Activated T-cell treated with anti-CD3 and anti-CD28 coated beads, Interleukin-2, amount 50 U/mL, for 48 hours (primary cell): ENCODE measurements at regions not wholly inside any gene's neighbourhood (a gene's known extent, or its start where the extent isn't known, plus 50 kb on each side); places are given as distances from the start of the nearest gene placed in this dataset.

Source experiments
- DNase-seq, 2 experiments: peaks; one replicate each; pipeline ENCODE4 v3.0.0-alpha.2; 2020

DNA sequence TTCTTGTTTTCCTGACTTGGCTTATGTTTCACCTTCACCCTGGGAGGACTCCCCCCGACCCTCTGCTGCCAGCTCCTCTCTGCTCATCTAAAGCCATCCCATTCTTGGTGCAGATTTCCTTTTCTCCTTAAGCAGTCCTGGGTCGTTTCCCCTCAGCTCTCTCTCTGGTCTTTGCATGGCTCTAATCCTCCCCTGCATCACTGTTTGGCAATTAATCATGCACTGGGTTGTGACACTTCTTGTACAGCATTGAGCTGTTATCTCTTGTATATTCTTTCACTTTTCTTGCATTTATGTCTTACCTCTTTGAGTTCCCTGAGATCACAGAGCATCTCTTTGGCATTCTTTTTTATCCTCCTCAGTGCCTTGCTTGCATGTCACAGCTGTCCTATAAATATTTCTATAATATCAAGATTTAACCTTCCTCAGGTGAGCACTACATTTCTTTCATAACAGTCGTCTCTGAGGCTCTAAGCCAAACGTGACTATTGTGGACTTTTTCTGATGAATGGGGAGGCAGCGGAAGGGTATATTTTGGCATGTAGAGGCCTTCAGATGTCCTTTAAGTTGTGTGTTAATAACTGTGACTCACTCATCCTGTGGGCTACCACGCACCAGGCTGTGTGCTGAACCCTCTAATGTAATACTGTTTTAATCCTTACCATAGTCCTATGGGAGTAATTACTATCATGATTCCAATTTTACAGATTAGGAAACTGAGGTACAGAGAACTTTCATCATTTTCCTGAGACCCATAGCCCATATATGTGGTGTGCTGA, 507.5 kb downstream of the SLC4A3 start:
- DNase-seq = no peak

DNA sequence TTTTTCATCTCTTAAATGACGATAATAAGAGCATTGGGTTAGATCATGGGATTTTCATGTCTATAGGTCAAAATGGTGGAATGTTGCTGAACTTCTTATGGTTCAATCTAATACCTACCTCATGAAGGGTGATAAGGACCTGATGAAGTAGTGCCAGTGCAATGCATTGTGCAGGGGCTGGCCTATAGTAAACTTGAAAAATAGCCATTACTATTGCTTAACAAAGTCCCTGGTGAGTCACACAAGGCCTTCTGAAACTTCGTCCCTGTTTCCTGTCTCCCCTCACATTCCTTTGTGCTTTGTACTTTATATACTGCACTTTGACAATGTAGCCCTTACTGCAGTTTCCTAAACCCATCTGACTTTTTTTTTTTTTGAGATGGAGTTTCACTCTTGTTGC, 515.9 kb downstream of the SLC4A3 start:
- no peak for DNase-seq

GRCh38 chr2:220144411-220144810, 517.0 kb downstream of the SLC4A3 start:
- DNase-seq = no peak

DNA sequence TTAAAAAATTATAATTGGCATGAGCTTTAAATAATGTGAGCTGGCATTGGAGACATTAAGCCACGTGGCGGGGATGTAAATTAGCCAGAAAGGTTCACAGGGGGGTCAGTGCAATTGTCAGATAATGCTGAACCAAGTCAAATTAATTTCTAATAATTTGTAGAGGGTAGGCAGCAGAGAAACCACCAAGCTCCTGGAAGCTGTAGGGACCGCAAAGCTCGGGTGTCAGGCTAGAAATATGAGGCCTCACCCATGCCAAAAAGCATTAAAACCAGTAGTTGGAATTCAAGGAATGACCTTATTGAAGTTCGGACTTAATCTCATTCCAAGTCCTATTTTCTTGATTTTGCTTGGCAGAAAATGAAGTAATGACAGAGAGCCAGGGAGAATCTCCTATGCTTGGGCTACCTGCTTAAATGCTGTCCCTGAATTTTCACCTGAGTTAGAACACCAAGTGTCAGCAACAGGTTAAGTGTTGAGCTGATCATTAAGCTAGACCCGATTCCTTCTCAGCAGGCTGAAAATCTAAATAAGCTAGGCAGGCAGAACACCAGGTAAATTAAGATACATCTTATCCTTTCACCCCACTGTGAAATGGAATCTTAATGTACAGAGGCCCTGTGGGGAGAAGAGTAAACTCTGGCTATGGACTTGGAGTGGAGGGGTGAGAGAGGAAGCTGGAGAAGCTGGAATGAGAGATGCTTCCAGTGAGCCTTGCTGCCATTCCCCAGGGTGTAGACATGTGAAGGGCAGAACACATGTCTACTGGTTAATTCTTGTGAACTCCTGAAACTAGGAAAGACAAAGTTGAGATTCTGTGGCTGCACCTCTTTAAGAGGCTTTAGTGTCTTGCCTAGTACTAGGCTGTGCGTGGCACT, 520.0 kb downstream of the SLC4A3 start:
- no peak for DNase-seq

DNA sequence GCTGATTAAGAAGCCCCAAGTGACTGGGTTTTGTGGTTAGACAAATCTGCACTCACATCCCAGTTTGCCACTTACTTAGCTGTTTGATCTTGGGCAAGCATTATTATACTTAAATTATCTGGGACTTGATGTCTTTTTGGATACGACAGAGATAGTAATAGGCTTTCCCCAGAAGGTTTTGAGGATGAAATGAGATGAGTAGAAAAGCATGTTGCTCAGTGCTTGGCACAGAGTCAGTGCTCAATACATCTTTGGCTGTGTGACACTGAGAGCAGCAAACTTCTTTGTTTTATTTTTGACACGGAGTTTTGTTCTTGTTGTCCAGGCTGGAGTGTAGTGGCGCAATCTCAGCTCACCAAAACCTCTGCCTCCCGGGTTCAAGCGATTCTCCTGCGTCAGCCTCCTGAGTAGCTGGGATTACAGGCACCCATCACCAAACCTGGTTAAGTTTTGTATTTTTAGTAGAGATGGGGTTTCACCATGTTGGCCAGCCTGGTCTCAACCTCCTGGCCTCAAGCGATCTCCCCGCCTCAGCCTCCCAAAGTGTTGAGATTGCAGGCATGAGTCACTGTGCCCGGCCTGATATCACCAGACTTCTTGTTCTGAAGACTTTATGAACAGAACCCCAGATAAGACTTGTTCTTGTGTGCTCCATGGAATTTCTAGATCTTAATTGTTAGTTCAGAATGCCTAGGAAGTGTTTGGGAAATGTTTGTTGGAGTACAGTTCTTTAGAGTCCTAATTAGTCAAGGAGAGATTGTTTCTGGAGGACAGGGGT, 521.2 kb downstream of the SLC4A3 start:
- DNase-seq = no peak

DNA sequence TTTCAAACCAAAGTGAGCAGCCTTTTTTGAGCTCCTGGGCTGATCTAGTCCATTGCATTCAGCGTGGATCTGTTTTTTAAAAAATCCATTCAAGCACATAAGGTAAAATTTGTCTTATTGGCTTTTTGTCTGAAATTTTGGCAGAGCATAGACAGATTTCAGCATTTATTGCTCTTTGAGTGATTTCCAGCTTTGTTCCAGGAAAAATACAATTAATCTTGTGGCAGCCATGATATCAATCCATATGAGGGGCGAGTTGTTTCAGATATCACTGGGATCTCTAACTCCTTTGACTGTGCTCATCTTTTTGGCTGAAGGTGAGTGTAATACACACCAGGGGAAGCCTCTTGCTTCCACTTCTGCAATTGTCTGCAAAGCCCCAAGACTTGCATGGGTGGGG, 523.9 kb downstream of the SLC4A3 start:
- DNase-seq = no peak

- no peak for DNase-seq
Observed at GRCh38 chr2:220152281-220152935, 525.0 kb downstream of the SLC4A3 start.

- no peak for DNase-seq
Observed at GRCh38 chr2:220153118-220153517, 525.7 kb downstream of the SLC4A3 start.

DNA sequence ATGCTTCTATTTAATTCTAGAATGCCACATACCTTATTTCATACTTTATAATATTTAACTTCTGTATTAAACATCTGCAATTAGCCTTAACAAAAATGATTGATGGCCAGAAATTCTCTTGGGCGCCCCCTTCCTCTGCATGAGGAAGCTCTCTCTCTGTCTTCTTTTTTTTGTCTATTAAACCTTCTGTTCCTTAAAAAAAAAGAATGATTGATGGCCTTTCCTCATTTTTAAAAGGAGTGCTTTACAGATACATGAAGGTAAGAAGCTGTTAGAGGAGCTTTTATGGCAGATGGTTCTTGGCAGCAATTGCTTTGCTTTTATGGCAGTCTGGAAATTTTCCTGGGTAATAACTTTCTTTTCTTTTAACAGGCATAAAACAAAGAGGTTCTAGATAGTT, 526.9 kb downstream of the SLC4A3 start:
- DNase-seq = no peak

DNA sequence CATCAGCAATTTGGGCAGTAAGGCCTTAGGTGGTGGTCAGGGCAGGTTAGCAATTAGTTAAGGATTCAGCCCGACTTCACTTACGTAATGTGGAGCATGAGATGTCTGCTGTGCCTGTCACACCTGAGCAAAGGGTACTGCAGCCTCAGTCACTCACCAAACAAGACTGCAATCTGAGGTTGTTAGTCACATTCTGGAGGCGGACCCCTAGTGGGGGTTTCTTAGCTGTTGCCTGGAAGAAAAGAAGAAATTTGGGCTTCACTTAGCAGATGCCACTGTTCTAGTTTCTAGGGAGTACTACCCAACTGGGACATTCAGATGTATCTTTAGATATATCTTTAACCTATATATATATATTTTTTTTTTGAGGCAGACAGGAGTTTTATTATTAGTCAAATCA, 529.9 kb downstream of the SLC4A3 start:
- no peak for DNase-seq

GRCh38 chr2:220159738-220160137, 532.3 kb downstream of the SLC4A3 start:
- DNase-seq = no peak

DNA sequence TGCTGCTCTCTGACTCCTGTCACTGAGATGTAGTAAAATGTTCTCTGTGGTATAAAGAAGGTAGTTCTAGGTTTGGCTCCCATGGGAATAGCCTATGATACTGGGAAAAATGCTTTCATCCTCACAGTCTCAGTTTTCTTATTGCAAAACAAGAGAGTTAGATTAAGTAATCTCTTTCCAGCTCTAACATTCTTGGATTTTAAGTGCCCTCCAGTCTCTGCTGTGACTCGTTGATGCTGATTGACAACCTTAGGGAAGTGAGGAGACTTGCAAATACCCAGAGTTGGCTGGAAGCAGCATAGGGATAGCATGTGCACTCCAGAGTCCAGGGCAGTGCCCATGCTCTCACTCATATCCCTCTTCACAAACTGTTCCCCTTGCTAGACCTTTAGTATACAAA, 534.9 kb downstream of the SLC4A3 start:
- DNase-seq = no peak

DNA sequence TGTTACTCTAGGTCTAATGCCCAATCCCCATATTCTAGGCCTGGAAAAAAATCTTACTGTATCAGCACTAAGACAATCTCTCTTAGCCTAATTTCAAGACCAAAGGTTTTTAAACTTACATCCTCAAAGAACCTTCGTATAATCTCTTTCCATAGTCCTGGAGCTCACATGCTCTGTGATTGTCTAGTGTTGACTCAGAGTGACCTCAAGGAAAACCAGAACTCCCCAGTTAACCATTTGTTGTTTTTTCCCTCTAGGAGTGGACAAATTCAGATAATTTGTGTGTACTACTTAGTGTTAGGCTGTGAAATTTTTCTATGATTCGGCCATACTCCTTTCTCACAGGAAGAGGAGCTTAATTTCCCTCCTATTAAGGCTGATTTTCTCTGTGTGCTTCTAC, 536.1 kb downstream of the SLC4A3 start:
- no peak for DNase-seq

- no peak for DNase-seq
Observed at GRCh38 chr2:220165401-220165800, 538.0 kb downstream of the SLC4A3 start.

GRCh38 chr2:220166616-220167015, 539.2 kb downstream of the SLC4A3 start:
- no peak for DNase-seq

- DNase-seq = no peak
Observed at GRCh38 chr2:220167956-220168355, 540.5 kb downstream of the SLC4A3 start.

GRCh38 chr2:220168891-220169546, 541.6 kb downstream of the SLC4A3 start:
- DNase-seq = no peak

GRCh38 chr2:220174826-220175225, 547.4 kb downstream of the SLC4A3 start:
- no peak for DNase-seq

DNA sequence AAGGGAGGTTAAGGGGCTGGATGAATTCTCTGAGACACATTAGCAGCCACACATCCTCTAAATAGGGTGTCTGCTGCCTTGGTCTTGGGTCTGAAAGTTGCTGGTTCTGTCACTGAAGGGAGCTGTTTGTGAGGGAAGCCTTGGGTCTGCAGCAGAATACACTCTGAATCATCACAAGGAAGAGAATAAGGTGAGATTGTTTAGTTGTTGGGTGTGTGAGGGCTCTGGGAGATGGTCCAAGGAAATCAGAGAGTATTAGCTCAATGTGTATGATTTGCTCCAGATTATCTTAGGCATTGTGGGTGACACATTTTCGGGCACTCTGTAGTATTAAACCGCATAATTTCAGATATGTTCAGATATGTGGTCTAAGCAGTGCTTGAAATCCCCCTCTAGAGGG, 548.5 kb downstream of the SLC4A3 start:
- DNase-seq = no peak

- no peak for DNase-seq
Observed at GRCh38 chr2:220178991-220179695, 551.7 kb downstream of the SLC4A3 start.

- DNase-seq = no peak
Observed at GRCh38 chr2:220181165-220181564, 553.7 kb downstream of the SLC4A3 start.

DNA sequence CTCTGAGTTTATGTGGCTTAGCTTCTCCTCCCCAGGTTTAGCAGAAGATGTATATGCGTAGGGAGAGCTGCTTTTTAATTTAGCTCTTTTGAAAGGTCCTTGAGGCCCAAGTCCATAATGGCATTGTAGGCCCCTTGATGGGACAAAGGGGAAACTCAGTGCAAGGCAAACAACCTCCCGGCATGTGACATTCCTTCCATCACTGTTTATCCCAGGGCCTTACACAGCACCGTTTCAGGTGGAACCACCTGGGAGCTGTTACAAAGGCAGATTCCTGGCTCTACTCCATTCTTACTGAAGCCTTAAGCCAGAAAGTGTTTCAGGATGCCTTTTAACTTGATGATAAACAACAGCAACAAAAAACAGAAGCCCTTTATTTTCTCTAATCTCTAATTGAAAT, 555.4 kb downstream of the SLC4A3 start:
- no peak for DNase-seq
